22Rv1 (cell line): ENCODE measurements at regions not wholly inside any gene's neighbourhood (a gene's known extent, or its start where the extent isn't known, plus 50 kb on each side); places are given as distances from the start of the nearest gene placed in this dataset.
"Not testable (repeated sequence)": the region's sequence is repeated elsewhere in the genome, so short reads cannot be mapped to it uniquely, and the experiment has no call there.

ENCODE experiments used
- ZFX ChIP-seq: fragments of 450-650 bp; IDR thresholded peaks from 2 replicates; pipeline ENCODE4 v1.6.1; 2017; ENCODE audit warnings: antibody characterized with exemption, borderline replicate concordance
- TF ChIP-seq, protein P1 (sequence below): fragments of 450-650 bp; IDR thresholded peaks from 2 replicates; pipeline ENCODE4 v1.5.1; 2017; ENCODE audit warnings: mild to moderate bottlenecking

DNA sequence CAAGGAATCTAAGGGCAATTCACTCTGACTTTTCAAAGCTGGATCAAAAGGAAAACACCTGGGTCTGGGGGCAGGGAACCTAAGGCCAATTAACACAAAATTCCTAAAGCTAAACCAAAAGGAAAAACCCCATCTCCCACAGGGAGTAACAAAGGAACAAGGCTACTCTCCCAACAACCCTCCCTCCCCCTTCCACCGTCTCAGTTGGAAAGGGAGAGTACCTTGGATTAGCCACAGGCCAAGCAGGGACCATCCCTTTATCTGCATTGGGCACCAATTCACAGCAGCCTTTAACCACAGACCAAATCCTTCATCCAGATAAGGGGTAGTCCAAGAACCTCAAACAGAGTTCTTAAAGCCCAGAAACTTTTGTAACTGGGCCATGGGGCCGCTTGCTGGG is 153.0 kb downstream of the ZFY start:
- TF ChIP-seq, protein P1, sequence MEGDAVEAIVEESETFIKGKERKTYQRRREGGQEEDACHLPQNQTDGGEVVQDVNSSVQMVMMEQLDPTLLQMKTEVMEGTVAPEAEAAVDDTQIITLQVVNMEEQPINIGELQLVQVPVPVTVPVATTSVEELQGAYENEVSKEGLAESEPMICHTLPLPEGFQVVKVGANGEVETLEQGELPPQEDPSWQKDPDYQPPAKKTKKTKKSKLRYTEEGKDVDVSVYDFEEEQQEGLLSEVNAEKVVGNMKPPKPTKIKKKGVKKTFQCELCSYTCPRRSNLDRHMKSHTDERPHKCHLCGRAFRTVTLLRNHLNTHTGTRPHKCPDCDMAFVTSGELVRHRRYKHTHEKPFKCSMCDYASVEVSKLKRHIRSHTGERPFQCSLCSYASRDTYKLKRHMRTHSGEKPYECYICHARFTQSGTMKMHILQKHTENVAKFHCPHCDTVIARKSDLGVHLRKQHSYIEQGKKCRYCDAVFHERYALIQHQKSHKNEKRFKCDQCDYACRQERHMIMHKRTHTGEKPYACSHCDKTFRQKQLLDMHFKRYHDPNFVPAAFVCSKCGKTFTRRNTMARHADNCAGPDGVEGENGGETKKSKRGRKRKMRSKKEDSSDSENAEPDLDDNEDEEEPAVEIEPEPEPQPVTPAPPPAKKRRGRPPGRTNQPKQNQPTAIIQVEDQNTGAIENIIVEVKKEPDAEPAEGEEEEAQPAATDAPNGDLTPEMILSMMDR: not testable (repeated sequence)
- not testable (repeated sequence) for TF ChIP-seq ZFX
